ENCODE measurements at regions not wholly inside any gene's neighbourhood (a gene's known extent, or its start where the extent isn't known, plus 50 kb on each side); places are given as distances from the start of the nearest gene placed in this dataset.

- in situ Hi-C loops (cut with HindIII; ENCODE audit: low pct_unique_long_range_greater_than_20kb, low sequenced_read_pairs) = no loop called here
- DNase-seq (ENCODE audit: low read depth) = no peak
Observed at GRCh38 chr15:96882121-96882772, 551.7 kb downstream of the NR2F2 start.

GRCh38 chr15:96887730-96888129 lies 557.2 kb downstream of the NR2F2 start:
- in situ Hi-C loops (cut with HindIII; ENCODE audit: low pct_unique_long_range_greater_than_20kb, low sequenced_read_pairs) = no loop called here
- DNase-seq (ENCODE audit: low read depth) = peak; percentile 38

- no peak for DNase-seq (ENCODE audit: low read depth)
- in situ Hi-C loops (cut with HindIII; ENCODE audit: low pct_unique_long_range_greater_than_20kb, low sequenced_read_pairs) = no loop called here
Observed at GRCh38 chr15:96888764-96889163, 558.3 kb downstream of the NR2F2 start.

GRCh38 chr15:96889734-96890480 lies 559.4 kb downstream of the NR2F2 start:
- no peak for DNase-seq (ENCODE audit: low read depth)
- in situ Hi-C loops (cut with HindIII; ENCODE audit: low pct_unique_long_range_greater_than_20kb, low sequenced_read_pairs) = no loop called here

GRCh38 chr15:96891046-96891445 lies 560.5 kb downstream of the NR2F2 start:
- in situ Hi-C loops (cut with HindIII; ENCODE audit: low pct_unique_long_range_greater_than_20kb, low sequenced_read_pairs) = no loop called here
- no peak for DNase-seq (ENCODE audit: low read depth)

- peak; percentile 56 for DNase-seq (ENCODE audit: low read depth)
Observed at GRCh38 chr15:96893159-96893906, 562.8 kb downstream of the NR2F2 start.

GRCh38 chr15:96894659-96895058 lies 564.2 kb downstream of the NR2F2 start:
- no peak for DNase-seq (ENCODE audit: low read depth)
- in situ Hi-C loops (cut with HindIII; ENCODE audit: low pct_unique_long_range_greater_than_20kb, low sequenced_read_pairs) = no loop called here

More at GRCh38 chr15:96893159-96893906, 562.8 kb downstream of the NR2F2 start:
- in situ Hi-C loops (cut with HindIII; ENCODE audit: low pct_unique_long_range_greater_than_20kb, low sequenced_read_pairs) = no loop called here

DNA sequence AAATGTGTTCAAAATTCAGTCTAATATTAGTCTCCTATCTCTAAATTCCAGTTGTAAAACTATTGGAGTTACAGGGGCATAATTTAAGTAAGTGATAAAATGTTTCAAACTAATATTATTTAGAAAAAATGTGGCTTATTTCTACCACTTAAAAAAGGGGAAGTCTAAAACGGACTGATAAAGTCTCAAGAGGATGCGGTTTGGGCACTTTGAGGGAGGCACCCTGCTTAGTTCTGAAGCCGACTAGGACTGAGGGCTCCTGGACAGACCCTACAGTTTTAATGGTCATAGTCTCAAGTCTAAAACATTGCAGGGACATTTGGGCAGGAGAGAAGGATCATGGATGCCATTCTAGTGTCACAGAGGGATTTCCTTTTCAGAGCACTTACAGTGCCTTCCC lies 566.3 kb downstream of the NR2F2 start:
- in situ Hi-C loops (cut with HindIII; ENCODE audit: low pct_unique_long_range_greater_than_20kb, low sequenced_read_pairs) = no loop called here
- no peak for DNase-seq (ENCODE audit: low read depth)

GRCh38 chr15:96914081-96914480 lies 583.6 kb downstream of the NR2F2 start:
- no peak for DNase-seq (ENCODE audit: low read depth)
- in situ Hi-C loops (cut with HindIII; ENCODE audit: low pct_unique_long_range_greater_than_20kb, low sequenced_read_pairs) = no loop called here

- no peak for DNase-seq (ENCODE audit: low read depth)
- in situ Hi-C loops (cut with HindIII; ENCODE audit: low pct_unique_long_range_greater_than_20kb, low sequenced_read_pairs) = no loop called here
Observed at GRCh38 chr15:96916750-96917149, 586.2 kb downstream of the NR2F2 start.

GRCh38 chr15:96924570-96924969 lies 594.1 kb downstream of the NR2F2 start:
- in situ Hi-C loops (cut with HindIII; ENCODE audit: low pct_unique_long_range_greater_than_20kb, low sequenced_read_pairs) = no loop called here
- DNase-seq (ENCODE audit: low read depth) = no peak

GRCh38 chr15:96947296-96948229 lies 617.1 kb downstream of the NR2F2 start:
- DNase-seq (ENCODE audit: low read depth) = peak; percentile 50
- in situ Hi-C loops (cut with HindIII; ENCODE audit: low pct_unique_long_range_greater_than_20kb, low sequenced_read_pairs) = no loop called here

GRCh38 chr15:96948981-96949380 lies 618.5 kb downstream of the NR2F2 start:
- no peak for DNase-seq (ENCODE audit: low read depth)
- in situ Hi-C loops (cut with HindIII; ENCODE audit: low pct_unique_long_range_greater_than_20kb, low sequenced_read_pairs) = no loop called here

DNA sequence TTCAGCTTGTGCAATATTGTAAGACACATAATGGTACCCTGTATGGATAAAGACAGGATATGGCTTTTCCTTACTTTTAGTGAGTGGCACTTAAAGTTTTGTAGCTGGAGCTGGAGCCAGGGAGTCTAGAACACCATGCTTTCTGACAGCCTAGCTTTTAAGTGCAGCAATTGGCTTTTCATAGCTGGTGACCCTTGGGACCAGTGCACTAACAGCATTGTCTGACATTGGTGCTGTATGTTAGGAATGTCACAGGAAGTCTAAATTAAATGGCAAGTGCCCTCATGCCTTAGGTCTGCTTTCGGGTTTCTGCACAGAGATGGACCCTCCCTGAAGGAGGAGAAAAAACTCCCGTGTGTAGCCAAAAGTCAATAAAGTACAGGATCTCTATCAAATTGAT lies 628.2 kb downstream of the NR2F2 start:
- DNase-seq (ENCODE audit: low read depth) = no peak
- in situ Hi-C loops (cut with HindIII; ENCODE audit: low pct_unique_long_range_greater_than_20kb, low sequenced_read_pairs) = no loop called here

GRCh38 chr15:96959501-96959900 lies 629.0 kb downstream of the NR2F2 start:
- in situ Hi-C loops (cut with HindIII; ENCODE audit: low pct_unique_long_range_greater_than_20kb, low sequenced_read_pairs) = no loop called here
- no peak for DNase-seq (ENCODE audit: low read depth)

DNA sequence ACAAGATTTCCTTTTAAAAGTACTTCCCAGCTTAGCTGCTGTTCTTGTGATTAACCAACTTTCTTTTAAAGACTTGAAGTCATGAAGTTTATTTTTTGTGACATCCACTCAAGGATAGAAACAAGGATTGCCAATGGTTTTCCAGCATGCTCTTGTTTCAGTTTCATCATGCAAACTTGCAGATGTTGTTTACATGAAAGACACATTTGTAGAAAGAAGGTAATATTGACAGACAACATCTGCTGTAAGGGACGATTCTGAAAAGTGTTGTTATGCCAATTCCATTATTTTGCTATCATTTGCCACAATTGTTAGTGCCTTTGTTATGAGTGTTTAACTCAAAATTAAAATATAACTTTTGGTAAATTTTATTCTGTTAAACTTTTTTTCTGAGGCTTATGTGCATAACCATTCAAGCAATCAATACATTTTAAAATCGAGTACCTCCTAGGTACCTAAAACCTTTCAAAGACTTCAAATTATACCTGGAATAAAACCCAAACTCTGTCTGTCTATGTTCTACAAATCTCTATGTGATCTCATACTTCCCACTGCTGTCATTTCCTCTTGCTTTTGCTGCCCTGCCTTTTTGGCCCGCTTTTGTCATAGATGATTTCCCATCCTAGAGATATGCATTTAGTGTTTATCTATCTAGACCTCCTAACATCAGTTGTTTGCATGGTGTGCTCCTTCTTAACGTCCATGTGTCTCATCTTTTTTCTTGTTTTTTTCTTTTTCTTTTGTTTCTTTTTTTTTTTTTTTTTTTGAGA lies 630.4 kb downstream of the NR2F2 start:
- in situ Hi-C loops (cut with HindIII; ENCODE audit: low pct_unique_long_range_greater_than_20kb, low sequenced_read_pairs) = no loop called here

GRCh38 chr15:96966554-96966953 lies 636.1 kb downstream of the NR2F2 start:
- no peak for DNase-seq (ENCODE audit: low read depth)
- in situ Hi-C loops (cut with HindIII; ENCODE audit: low pct_unique_long_range_greater_than_20kb, low sequenced_read_pairs) = no loop called here

More for the DNA sequence above, 630.4 kb downstream of the NR2F2 start:
- no peak for DNase-seq (ENCODE audit: low read depth)
